Stomach (tissue), 4 donors: ENCODE measurements at regions not wholly inside any gene's neighbourhood (a gene's known extent, or its start where the extent isn't known, plus 50 kb on each side); places are given as distances from the start of the nearest gene placed in this dataset.

Experiments used
- POLR2A ChIP-seq, 4 donors: fragments of 450-650 bp; IDR thresholded peaks; one replicate each; pipeline ENCODE4 v1.6.1; 2016; ENCODE audit warnings: antibody characterized with exemption in 4 of 4, control low read depth in 2 of 4, mild to moderate bottlenecking in 1 of 4, moderate library complexity in 1 of 4
- TF ChIP-seq, protein P1 (sequence below), 7 experiments: fragments of 450-650 bp in 4 of 7; fragments of 200-600 bp in 3 of 7; sonication (generic) in 3 of 7; IDR thresholded peaks; one replicate each; pipeline ENCODE4 v1.5.1; 2016 to 2019; ENCODE audit warnings: antibody characterized with exemption in 7 of 7, control low read depth in 2 of 7, mild to moderate bottlenecking in 1 of 7

- TF ChIP-seq, protein P1, sequence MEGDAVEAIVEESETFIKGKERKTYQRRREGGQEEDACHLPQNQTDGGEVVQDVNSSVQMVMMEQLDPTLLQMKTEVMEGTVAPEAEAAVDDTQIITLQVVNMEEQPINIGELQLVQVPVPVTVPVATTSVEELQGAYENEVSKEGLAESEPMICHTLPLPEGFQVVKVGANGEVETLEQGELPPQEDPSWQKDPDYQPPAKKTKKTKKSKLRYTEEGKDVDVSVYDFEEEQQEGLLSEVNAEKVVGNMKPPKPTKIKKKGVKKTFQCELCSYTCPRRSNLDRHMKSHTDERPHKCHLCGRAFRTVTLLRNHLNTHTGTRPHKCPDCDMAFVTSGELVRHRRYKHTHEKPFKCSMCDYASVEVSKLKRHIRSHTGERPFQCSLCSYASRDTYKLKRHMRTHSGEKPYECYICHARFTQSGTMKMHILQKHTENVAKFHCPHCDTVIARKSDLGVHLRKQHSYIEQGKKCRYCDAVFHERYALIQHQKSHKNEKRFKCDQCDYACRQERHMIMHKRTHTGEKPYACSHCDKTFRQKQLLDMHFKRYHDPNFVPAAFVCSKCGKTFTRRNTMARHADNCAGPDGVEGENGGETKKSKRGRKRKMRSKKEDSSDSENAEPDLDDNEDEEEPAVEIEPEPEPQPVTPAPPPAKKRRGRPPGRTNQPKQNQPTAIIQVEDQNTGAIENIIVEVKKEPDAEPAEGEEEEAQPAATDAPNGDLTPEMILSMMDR (IDR thresholded peaks at IDR 0.05), result no peak
- no peak for TF ChIP-seq POLR2A (IDR thresholded peaks at IDR 0.05)
Measured at GRCh38 chr1:69123486-69123885, 444.2 kb upstream of the LRRC7 start.
